Esophagus squamous epithelium (tissue), 4 donors: ENCODE measurements at regions not wholly inside any gene's neighbourhood (a gene's known extent, or its start where the extent isn't known, plus 50 kb on each side); places are given as distances from the start of the nearest gene placed in this dataset.
"Not testable (repeated sequence)": the region's sequence is repeated elsewhere in the genome, so short reads cannot be mapped to it uniquely, and the experiment has no call there.

Experiments used
- CTCF ChIP-seq, 6 experiments: fragments of 450-650 bp in 4 of 6; fragments of 200-600 bp in 2 of 6; sonication (generic) in 2 of 6; IDR thresholded peaks; one replicate each; pipeline ENCODE4 v1.5.1; 2016 to 2019; ENCODE audit warnings: antibody characterized with exemption in 6 of 6, mild to moderate bottlenecking in 4 of 6, moderate library complexity in 4 of 6
- POLR2A ChIP-seq, 4 donors: fragments of 450-650 bp; IDR thresholded peaks; one replicate each; pipeline ENCODE4 v1.6.1; 2017; ENCODE audit warnings: antibody characterized with exemption in 4 of 4, mild to moderate bottlenecking in 4 of 4, moderate library complexity in 3 of 4

- not testable (repeated sequence) for TF ChIP-seq CTCF, POLR2A (IDR thresholded peaks at IDR 0.05)
Measured at GRCh38 chr12:124070394-124071074, 97.5 kb downstream of the ZNF664 start.
